Dendritic cell treated with granulocyte-macrophage colony-stimulating factor and Interleukin-4, amounts not matched to agents 40 ng/mL and 50 ng/mL, for 4 days (primary cell): ENCODE measurements at regions not wholly inside any gene's neighbourhood (a gene's known extent, or its start where the extent isn't known, plus 50 kb on each side); places are given as distances from the start of the nearest gene placed in this dataset.

Source experiments
- H3K27ac Mint-ChIP-seq: one replicate; pipeline ENCODE4 v1.8.0; 2022; ENCODE audit warnings: mild to moderate bottlenecking, mixed read lengths
- H3K27me3 Mint-ChIP-seq: one replicate; pipeline ENCODE4 v1.8.0; 2022; ENCODE audit warnings: mild to moderate bottlenecking, mixed read lengths
- H3K36me3 Mint-ChIP-seq: one replicate; pipeline ENCODE4 v1.8.0; 2022; ENCODE audit warnings: low read depth, mixed read lengths
- H3K4me1 Mint-ChIP-seq: one replicate; pipeline ENCODE4 v1.8.0; 2022; ENCODE audit warnings: low read depth, mixed read lengths
- H3K4me3 Mint-ChIP-seq: one replicate; pipeline ENCODE4 v1.8.0; 2022; ENCODE audit warnings: mild to moderate bottlenecking, moderate library complexity, mixed read lengths
- H3K9me3 Mint-ChIP-seq: one replicate; pipeline ENCODE4 v1.8.0; 2022; ENCODE audit warnings: mixed read lengths
- intact Hi-C: fragments of 100-400 bp; cut with micrococcal nuclease; formaldehyde crosslinking; loops from one replicate; pipeline ENCODE4 v1.15.0; 2022

DNA sequence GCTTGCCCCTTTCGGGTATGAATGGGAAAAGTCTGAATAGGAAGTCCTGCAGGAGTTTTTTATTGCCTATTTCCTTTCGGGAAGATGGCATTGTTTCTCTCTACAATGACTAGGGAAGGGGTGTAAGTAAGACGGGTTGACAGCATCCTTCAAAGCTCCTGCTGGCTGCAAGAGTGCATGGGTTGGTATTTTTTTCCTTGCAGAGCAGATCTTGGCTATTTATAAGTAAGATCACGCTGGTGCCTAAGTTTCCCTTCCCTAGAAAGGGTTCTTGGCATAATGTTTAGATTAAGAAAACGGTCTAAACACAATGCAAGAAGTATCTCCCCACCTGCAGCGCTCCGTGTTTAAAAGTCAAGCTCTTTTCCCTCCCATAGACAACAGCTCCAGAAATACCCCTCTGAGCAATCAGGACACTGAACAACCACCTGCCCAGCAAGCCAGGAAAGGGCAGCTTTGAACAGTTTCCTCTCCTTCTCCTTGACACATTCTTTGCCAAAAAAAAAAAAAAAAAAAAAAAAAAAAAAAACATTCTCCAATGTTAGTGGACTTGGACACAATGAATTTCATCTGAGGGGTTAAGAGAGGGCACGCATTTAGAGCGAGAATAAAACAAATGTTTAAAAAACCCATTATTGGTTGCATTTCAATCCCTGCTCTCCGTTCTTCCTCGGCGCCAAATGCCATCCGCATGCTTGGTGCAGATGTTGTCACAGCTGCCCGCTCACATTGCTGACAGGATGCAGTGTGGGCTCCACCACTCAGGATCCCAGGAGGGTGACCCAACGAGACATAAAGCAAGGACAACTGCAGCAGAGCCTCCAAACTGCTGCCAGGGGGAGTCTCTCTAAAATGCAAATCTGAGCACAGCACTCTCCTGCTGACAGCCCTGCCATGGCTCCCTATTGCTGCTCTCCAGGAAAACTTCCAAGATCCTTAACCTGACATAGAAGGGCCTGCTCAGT lies 427.4 kb upstream of the MGMT start:
- H3K27ac Mint-ChIP-seq, result no peak overlapping the region
- no peaks in the 10 kb centered on the region for H3K4me1 Mint-ChIP-seq
- no peak overlapping the region for H3K4me3 Mint-ChIP-seq
- H3K36me3 Mint-ChIP-seq, result no peaks in the 10 kb centered on the region
- no peaks in the 10 kb centered on the region for H3K9me3 Mint-ChIP-seq
- intact Hi-C loops, result no loop called here
- H3K27me3 Mint-ChIP-seq, result peaks cover 47% of the 10 kb centered on the region

DNA sequence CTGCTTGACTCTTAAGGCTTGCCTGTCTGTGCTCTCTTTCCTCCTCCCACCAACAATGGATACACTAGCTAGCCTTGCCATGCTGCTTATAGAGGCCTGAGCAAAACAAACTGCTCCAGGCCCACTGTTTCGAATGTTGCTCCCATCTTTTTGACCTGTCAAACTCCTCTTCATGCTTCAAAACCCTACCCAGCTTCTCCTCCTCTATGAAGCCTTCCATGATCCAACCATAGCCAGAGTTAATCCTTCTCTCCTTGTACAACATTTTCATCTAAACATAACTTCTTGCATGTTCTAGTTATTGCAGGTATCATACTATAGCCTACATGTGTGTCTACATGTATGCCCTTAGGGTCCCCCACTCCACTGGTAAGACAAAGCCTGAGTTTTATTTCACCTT lies 426.7 kb upstream of the MGMT start:
- Mint-ChIP-seq H3K27ac (no peak overlapping the region), H3K4me1 (no peaks in the 10 kb centered on the region), H3K27me3 (peaks cover 44% of the 10 kb centered on the region), H3K36me3 (no peaks in the 10 kb centered on the region), H3K9me3 (no peaks in the 10 kb centered on the region), H3K4me3 (no peak overlapping the region)
- intact Hi-C loops, result no loop called here

DNA sequence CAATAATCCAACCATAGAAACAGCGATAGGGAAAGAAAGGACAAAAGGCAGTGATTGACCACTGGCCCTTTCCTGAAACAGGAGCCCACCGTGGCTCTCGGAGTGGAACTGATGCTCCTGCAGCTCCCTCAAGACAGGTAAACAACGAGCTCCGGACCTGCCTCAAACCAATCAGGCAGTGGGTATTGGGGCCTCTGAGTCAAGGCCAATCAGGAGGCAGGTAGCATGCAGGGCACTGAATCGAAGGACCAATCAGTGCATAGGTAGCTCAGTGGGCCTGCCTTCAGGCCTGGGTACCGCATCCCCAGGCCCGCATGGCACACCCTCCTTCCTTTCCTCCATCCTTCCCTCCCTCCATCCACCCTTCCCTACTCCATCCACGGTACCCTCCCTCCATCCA lies 425.1 kb upstream of the MGMT start:
- Mint-ChIP-seq H3K27me3 (peaks cover 31% of the 10 kb centered on the region), H3K4me3 (no peak overlapping the region), H3K27ac (no peak overlapping the region), H3K9me3 (no peaks in the 10 kb centered on the region), H3K36me3 (no peaks in the 10 kb centered on the region), H3K4me1 (no peaks in the 10 kb centered on the region)
- intact Hi-C loops, result no loop called here

DNA sequence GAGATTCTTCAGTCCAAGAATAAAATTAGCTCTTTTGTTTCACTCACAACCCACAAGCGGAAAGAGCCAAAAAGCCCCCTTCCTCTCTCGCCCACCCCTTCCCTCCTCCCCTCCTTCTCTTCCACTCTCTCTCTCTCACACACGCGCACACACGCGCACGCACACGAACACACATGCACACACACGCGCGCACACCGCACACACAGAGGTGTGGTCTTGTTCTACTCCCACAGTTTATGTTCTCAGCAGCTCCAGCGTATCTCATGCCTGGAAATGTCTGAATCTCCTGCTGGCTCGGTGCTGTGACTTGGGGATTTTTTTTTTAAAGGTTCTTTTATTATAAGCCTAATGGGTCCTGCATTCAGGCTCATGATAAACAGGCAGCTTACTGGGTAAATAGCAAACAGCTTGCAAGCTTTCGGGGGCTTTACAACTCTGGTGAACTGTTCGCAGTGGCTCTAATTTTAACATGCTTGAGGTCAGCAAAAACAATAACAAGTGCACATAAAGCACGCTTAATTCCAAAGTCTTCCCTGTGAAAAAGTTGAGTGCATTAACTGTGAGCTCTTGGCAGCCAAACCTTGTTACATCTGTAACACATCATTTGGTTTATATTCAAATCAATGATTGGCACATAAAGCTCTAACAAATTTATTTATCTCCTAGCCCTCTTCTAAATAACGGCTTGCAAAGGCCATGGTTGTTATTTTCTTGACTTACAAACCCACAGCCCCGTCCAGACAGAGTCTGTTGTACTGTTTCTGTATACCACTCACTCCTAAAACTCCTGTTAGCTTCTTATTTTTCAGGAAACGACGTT lies 424.1 kb upstream of the MGMT start:
- H3K4me3 Mint-ChIP-seq, result no peak overlapping the region
- H3K27ac Mint-ChIP-seq, result no peak overlapping the region
- peaks cover 26% of the 10 kb centered on the region for H3K27me3 Mint-ChIP-seq
- no peaks in the 10 kb centered on the region for H3K4me1 Mint-ChIP-seq
- H3K9me3 Mint-ChIP-seq, result no peaks in the 10 kb centered on the region
- no peaks in the 10 kb centered on the region for H3K36me3 Mint-ChIP-seq
- intact Hi-C loops, result no loop called here

DNA sequence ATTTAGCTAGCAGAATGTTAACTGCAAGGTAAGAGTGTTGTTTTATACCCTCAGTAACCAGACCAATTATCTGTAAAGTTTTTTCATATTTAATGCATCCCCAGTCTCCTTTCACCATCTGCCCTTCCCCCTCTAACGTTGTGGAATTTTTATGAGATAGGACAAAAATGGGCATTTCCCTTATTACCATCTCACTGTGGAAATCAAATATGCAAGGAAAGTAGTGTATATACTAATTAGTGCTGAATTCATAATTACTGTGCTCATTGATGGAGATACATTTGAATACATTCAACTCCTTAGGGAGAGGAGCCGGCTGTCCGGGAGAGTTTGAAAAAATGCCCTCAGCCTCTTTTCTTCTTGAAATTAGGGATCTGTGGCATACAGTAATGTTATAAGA lies 423.4 kb upstream of the MGMT start:
- H3K36me3 Mint-ChIP-seq, result no peaks in the 10 kb centered on the region
- no peak overlapping the region for H3K27ac Mint-ChIP-seq
- H3K4me3 Mint-ChIP-seq, result no peak overlapping the region
- intact Hi-C loops, result no loop called here
- no peaks in the 10 kb centered on the region for H3K9me3 Mint-ChIP-seq
- H3K4me1 Mint-ChIP-seq, result no peaks in the 10 kb centered on the region
- peaks cover 26% of the 10 kb centered on the region for H3K27me3 Mint-ChIP-seq

DNA sequence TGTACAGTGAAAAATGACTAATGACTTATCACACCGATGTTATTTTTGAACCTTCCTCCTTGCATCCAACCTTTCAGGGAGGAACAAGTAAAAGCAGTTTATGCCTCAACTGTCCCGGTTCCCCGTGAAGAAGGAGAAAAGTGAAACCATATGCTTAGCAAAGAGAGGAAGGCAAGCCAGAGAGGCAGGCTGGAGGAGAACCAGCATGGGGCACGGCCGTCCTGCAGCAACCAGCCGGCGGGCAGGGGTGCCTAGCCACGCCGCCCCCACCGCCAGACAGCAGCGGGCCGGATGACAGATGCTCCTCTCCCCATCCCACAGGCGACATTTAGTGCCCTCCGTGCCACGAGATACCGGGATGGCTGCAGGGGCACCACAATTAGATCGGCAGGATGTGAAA lies 421.4 kb upstream of the MGMT start:
- Mint-ChIP-seq H3K27ac (no peak overlapping the region), H3K27me3 (peaks cover 16% of the 10 kb centered on the region), H3K36me3 (no peaks in the 10 kb centered on the region), H3K9me3 (no peaks in the 10 kb centered on the region), H3K4me1 (no peaks in the 10 kb centered on the region), H3K4me3 (no peak overlapping the region)
- intact Hi-C loops, result no loop called here

DNA sequence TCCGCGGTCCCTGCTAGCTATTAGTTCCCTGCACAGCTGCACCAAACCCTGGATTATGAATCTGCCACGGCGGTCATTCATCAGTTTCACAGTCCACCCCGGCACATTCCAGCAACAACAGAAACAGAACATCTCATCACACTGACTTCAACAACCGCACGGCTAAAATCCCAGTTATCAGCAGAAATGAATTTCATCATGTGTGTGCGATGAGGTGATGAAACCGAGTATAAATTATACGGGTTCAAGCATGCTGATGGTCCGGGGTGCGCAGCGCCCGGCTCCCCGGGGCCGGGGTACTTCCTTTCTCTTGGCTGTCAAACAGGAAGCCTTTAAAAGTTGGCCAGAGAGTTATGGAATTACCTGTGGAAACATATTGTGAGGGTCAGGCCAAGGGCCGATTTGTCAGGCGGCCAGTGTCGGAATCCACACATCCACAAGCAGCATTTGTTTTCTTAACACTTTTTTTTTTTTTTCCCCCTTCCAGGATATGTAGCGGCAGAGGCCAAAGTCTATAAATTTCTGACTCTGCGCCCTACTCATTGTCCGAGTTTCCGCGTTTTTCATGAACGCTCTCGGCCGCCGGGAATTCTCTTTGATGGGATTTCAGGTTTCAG lies 420.9 kb upstream of the MGMT start:
- Mint-ChIP-seq H3K4me3 (no peak overlapping the region), H3K9me3 (no peaks in the 10 kb centered on the region), H3K27me3 (peaks cover 14% of the 10 kb centered on the region), H3K27ac (no peak overlapping the region), H3K4me1 (no peaks in the 10 kb centered on the region), H3K36me3 (no peaks in the 10 kb centered on the region)
- intact Hi-C loops, result no loop called here

DNA sequence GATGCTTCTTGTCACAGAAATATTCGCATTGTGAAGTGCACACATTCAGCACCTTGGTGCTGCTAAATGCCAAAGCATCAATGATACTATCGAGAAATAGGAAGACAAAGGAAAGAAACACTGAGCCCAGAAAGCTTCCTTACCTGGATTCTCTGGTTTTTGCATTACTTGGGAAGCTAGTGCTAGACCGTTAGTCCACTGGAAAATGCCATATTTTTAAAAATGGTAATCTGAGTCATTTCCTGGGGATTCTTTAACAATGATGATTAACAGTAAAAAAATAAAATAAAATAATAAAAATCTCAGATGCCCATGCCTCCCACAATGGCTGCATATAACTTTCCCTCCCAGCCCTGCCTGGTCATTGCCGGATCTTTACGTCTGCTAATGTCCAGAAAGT lies 420.1 kb upstream of the MGMT start:
- peaks cover 14% of the 10 kb centered on the region for H3K27me3 Mint-ChIP-seq
- H3K4me3 Mint-ChIP-seq, result no peak overlapping the region
- no peaks in the 10 kb centered on the region for H3K4me1 Mint-ChIP-seq
- no peak overlapping the region for H3K27ac Mint-ChIP-seq
- intact Hi-C loops, result no loop called here
- H3K9me3 Mint-ChIP-seq, result no peaks in the 10 kb centered on the region
- no peaks in the 10 kb centered on the region for H3K36me3 Mint-ChIP-seq

DNA sequence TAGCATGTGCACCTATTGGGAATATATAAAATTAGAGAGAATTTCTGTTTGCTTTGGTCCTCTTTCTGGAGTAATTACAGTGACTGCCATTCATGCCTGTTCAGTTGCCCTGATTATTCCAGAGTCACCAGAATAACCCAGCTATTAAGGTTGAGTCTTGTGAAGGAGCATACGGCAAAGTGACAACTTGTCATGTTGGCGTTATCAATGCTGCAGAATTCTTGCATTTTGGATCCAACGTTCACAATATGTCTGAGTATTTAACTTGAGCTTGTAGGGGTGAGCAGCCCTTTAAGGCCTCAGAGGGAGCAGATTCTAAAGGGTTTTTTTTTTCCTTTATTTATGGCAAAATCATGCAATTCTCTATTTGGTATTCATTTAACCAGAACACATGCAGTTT lies 419.4 kb upstream of the MGMT start:
- no peaks in the 10 kb centered on the region for H3K9me3 Mint-ChIP-seq
- intact Hi-C loops, result no loop called here
- H3K27me3 Mint-ChIP-seq, result peaks cover 11% of the 10 kb centered on the region
- H3K4me3 Mint-ChIP-seq, result no peak overlapping the region
- H3K36me3 Mint-ChIP-seq, result no peaks in the 10 kb centered on the region
- H3K4me1 Mint-ChIP-seq, result no peaks in the 10 kb centered on the region
- no peak overlapping the region for H3K27ac Mint-ChIP-seq

DNA sequence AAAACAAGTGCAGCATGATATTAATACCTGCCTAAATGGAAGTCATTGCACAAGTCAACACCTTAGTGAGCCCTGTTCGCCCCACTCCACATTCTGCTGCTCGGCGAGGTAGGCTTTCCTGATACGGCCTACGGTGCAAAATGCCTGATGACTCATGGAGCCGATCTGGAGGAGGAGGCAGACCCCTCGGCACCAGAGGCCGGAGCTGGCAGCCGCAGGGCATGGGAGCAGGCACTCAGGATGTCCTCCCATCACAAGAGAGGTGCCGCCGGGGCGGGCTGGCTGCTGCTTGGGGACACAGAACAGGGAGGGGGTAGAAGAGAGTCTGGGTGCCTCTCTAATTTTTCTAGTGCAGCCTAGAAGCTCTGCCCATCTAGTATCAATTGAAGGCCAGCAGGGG lies 418.5 kb upstream of the MGMT start:
- intact Hi-C loops, result no loop called here
- Mint-ChIP-seq H3K4me1 (no peaks in the 10 kb centered on the region), H3K4me3 (no peak overlapping the region), H3K27ac (no peak overlapping the region), H3K9me3 (no peaks in the 10 kb centered on the region), H3K27me3 (peaks cover 3% of the 10 kb centered on the region), H3K36me3 (no peaks in the 10 kb centered on the region)

DNA sequence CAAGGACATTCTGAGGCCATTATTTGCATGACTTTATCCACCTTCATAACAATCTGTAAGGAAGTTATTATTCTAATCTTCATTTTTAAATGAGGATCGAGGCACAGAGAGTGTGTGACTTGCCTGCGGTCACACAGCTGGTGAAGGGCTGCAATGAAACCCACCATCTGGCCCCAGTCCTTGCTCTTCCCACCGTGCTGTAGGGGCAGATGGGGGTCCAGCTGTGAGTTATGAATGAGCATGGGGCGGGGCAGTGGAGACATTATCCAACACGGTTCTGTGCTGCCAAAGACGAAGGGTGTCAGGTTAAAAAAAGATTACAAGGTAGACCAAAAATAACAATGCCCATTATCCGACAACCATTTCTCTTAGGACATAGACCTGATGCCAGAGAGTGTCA lies 417.5 kb upstream of the MGMT start:
- intact Hi-C loops, result no loop called here
- no peaks in the 10 kb centered on the region for H3K4me1 Mint-ChIP-seq
- H3K4me3 Mint-ChIP-seq, result no peak overlapping the region
- H3K36me3 Mint-ChIP-seq, result no peaks in the 10 kb centered on the region
- no peaks in the 10 kb centered on the region for H3K27me3 Mint-ChIP-seq
- H3K27ac Mint-ChIP-seq, result no peak overlapping the region
- H3K9me3 Mint-ChIP-seq, result no peaks in the 10 kb centered on the region

DNA sequence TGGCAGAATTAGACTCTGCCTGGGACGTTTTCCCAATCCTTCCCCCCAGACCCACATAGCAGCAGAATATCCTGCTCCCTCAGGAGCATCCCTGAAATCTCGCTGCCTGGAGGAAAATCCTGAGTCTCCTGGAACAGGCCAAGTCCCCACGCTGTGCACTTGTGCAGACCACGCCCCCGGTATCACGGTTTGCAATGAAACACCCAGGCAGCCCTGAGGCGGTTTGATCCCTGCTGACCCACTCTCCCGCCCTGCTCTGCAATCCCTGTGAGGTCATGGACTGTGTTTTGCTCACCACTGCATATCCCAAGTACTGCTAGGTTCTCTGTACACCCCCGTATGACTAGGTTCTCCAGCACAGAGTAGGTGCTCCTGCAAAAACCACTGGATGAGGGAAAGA lies 411.8 kb upstream of the MGMT start:
- no peaks in the 10 kb centered on the region for H3K4me1 Mint-ChIP-seq

DNA sequence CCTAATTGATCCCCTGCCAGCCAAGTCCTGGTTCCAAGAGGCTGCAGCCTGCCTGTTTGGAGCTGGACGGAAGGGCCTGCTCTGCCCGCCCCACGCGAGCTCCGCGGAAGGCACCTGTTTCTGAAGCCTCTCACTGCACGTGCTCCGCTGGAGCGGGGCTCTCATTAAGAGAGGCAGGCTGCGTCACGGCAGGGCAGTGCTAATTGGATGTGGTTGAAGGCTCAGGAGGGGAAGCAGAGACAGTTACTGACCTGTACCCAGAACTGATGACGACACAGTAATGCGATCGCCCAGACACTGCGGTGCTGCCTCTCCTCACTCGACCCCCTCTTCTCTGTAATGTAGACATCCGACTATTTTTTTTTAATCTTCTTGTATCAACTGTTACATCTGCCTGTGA lies 411.1 kb upstream of the MGMT start:
- H3K36me3 Mint-ChIP-seq, result no peaks in the 10 kb centered on the region
- no peak overlapping the region for H3K4me3 Mint-ChIP-seq
- H3K4me1 Mint-ChIP-seq, result no peaks in the 10 kb centered on the region
- H3K27ac Mint-ChIP-seq, result no peak overlapping the region
- intact Hi-C loops, result no loop called here
- no peaks in the 10 kb centered on the region for H3K9me3 Mint-ChIP-seq
- H3K27me3 Mint-ChIP-seq, result peaks cover 9% of the 10 kb centered on the region

More for the DNA sequence above, 411.8 kb upstream of the MGMT start:
- Mint-ChIP-seq H3K27ac (no peak overlapping the region), H3K27me3 (peaks cover 8% of the 10 kb centered on the region), H3K9me3 (no peaks in the 10 kb centered on the region), H3K36me3 (no peaks in the 10 kb centered on the region), H3K4me3 (no peak overlapping the region)
- intact Hi-C loops, result no loop called here
